Caco-2 (cell line): ENCODE measurements at regions not wholly inside any gene's neighbourhood (a gene's known extent, or its start where the extent isn't known, plus 50 kb on each side); places are given as distances from the start of the nearest gene placed in this dataset.

Experiments
- BruUV-seq: library from RNA; stranded (reverse); fragments of 400-500 nt; replicated peaks from 2 replicates; lab custom pipeline; 2021; lab: Mats Ljungman, UMichigan
- CTCF ChIA-PET: fragments of 300-600 bp; sonication (Branson Sonifier 250); formaldehyde crosslinking; loops from one replicate; lab custom pipeline; 2022; ENCODE audit warnings: antibody characterized with exemption; lab: Charles Lee
- POLR2A ChIA-PET: fragments of 300-600 bp; sonication (Branson Sonifier 250); formaldehyde crosslinking; loops from one replicate; lab custom pipeline; 2022; ENCODE audit warnings: antibody characterized with exemption; lab: Charles Lee
- DNase-seq, 2 experiments: peaks; one replicate each; pipeline versions ENCODE4 v3.0.0 to v3.0.0-alpha.2; 2020 to 2022
- H3K27me3 ChIP-seq: replicated peaks from 2 replicates; pipeline ENCODE4 v1.6.0; 2011; ENCODE audit warnings: low read length; ENCODE audit not compliant: control insufficient read depth, insufficient read depth
- H3K36me3 ChIP-seq: 2 replicates; pipeline ENCODE4 v1.5.1; 2011; ENCODE audit warnings: low read length; ENCODE audit not compliant: control insufficient read depth, insufficient read depth
- H3K4me1 ChIP-seq: fragments of 250-450 bp; sonication (Bioruptor Pico); 2 replicates; pipeline ENCODE4 v1.5.1; 2020; ENCODE audit warnings: mild to moderate bottlenecking
- H3K4me3 ChIP-seq: 2 replicates; pipeline ENCODE4 v1.5.1; 2011; ENCODE audit warnings: low read depth, mild to moderate bottlenecking, control low read depth, low read length
- H3K9me3 ChIP-seq: fragments of 250-450 bp; sonication (Bioruptor Pico); 2 replicates; pipeline ENCODE4 v1.5.1; 2020; ENCODE audit warnings: mild to moderate bottlenecking, moderate library complexity
- H3K27ac Mint-ChIP-seq: one replicate; pipeline ENCODE4 v1.8.0; 2022; ENCODE audit warnings: mixed read lengths; ENCODE audit not compliant: unreplicated experiment
- H3K27me3 Mint-ChIP-seq: one replicate; pipeline ENCODE4 v1.8.0; 2022; ENCODE audit warnings: mixed read lengths; ENCODE audit not compliant: insufficient read depth, unreplicated experiment
- H3K36me3 Mint-ChIP-seq: one replicate; pipeline ENCODE4 v1.8.0; 2022; ENCODE audit warnings: mild to moderate bottlenecking, mixed read lengths; ENCODE audit not compliant: insufficient read depth, unreplicated experiment
- H3K4me1 Mint-ChIP-seq: one replicate; pipeline ENCODE4 v1.8.0; 2022; ENCODE audit warnings: low read depth, mixed read lengths; ENCODE audit not compliant: unreplicated experiment
- H3K4me3 Mint-ChIP-seq: one replicate; pipeline ENCODE4 v1.8.0; 2022; ENCODE audit warnings: mild to moderate bottlenecking, moderate library complexity, mixed read lengths; ENCODE audit not compliant: unreplicated experiment
- H3K9me3 Mint-ChIP-seq: one replicate; pipeline ENCODE4 v1.8.0; 2022; ENCODE audit warnings: mixed read lengths; ENCODE audit not compliant: unreplicated experiment
- CTCF ChIP-seq, 2 experiments: fragments of 200-600 bp in 1 of 2; IDR thresholded peaks; 1 replicate in 1 of 2; 2 replicates in 1 of 2; pipeline versions ENCODE4 v1.5.1 to v1.8.0; 2011 to 2022; ENCODE audit warnings: antibody characterized with exemption in 1 of 2, control low read depth in 1 of 2, inconsistent platforms in 1 of 2, low read depth in 1 of 2, low read length in 1 of 2, mild to moderate bottlenecking in 1 of 2, moderate library complexity in 1 of 2; ENCODE audit not compliant: insufficient read depth in 1 of 2, severe bottlenecking in 1 of 2, unreplicated experiment in 1 of 2
- intact Hi-C: fragments of 100-400 bp; cut with micrococcal nuclease; formaldehyde crosslinking; loops from one replicate; pipeline ENCODE4 v1.10.0; 2022; ENCODE audit not compliant: unreplicated experiment

- no peaks in the 10 kb centered on the region for H3K9me3 Mint-ChIP-seq
- Histone ChIP-seq H3K4me1 (no peaks in the 10 kb centered on the region), H3K36me3 (no peaks in the 10 kb centered on the region), H3K27me3 (no peaks in the 10 kb centered on the region), H3K4me3 (no peak overlapping the region), H3K9me3 (no peaks in the 10 kb centered on the region)
- H3K36me3 Mint-ChIP-seq, result no peaks in the 10 kb centered on the region
- intact Hi-C loops, result no loop called here
- BruUV-seq, result no TSS peak
- ChIA-PET CTCF (no interaction called here), POLR2A (no interaction called here)
- no peak for TF ChIP-seq CTCF (IDR thresholded peaks at IDR 0.05; ENCODE audit: insufficient read depth in 1 of 2, low read depth in 1 of 2, low read length in 1 of 2, severe bottlenecking in 1 of 2, unreplicated experiment in 1 of 2)
- DNase-seq, result no peak
- no peaks in the 10 kb centered on the region for H3K4me1 Mint-ChIP-seq
- peaks cover 10% of the 10 kb centered on the region for H3K27me3 Mint-ChIP-seq
- H3K4me3 Mint-ChIP-seq, result no peak overlapping the region
- no peak overlapping the region for H3K27ac Mint-ChIP-seq
These were observed 581.4 kb upstream of the LMCD1 start for GRCh38 chr3:7920211-7920610.

GRCh38 chr3:7924228-7924627, 577.4 kb upstream of the LMCD1 start:
- intact Hi-C loops, result no loop called here
- CTCF ChIA-PET, result no interaction called here
- H3K9me3 Mint-ChIP-seq, result no peaks in the 10 kb centered on the region
- H3K4me3 Mint-ChIP-seq, result no peak overlapping the region
- Histone ChIP-seq H3K9me3 (no peaks in the 10 kb centered on the region), H3K4me3 (no peak overlapping the region), H3K4me1 (no peaks in the 10 kb centered on the region), H3K36me3 (no peaks in the 10 kb centered on the region), H3K27me3 (no peaks in the 10 kb centered on the region)
- H3K36me3 Mint-ChIP-seq, result no peaks in the 10 kb centered on the region
- H3K27ac Mint-ChIP-seq, result no peak overlapping the region
- H3K4me1 Mint-ChIP-seq, result no peaks in the 10 kb centered on the region
- BruUV-seq, result no TSS peak
- POLR2A ChIA-PET, result no interaction called here
- H3K27me3 Mint-ChIP-seq, result peaks cover 6% of the 10 kb centered on the region
- TF ChIP-seq CTCF (IDR thresholded peaks at IDR 0.05; ENCODE audit: insufficient read depth in 1 of 2, low read depth in 1 of 2, low read length in 1 of 2, severe bottlenecking in 1 of 2, unreplicated experiment in 1 of 2), result no peak
- no peak for DNase-seq

GRCh38 chr3:7927015-7927414, 574.6 kb upstream of the LMCD1 start:
- BruUV-seq, result no TSS peak
- TF ChIP-seq CTCF (IDR thresholded peaks at IDR 0.05; ENCODE audit: insufficient read depth in 1 of 2, low read depth in 1 of 2, low read length in 1 of 2, severe bottlenecking in 1 of 2, unreplicated experiment in 1 of 2), result no peak
- intact Hi-C loops, result no loop called here
- H3K4me1 Mint-ChIP-seq, result no peaks in the 10 kb centered on the region
- Histone ChIP-seq H3K4me1 (no peaks in the 10 kb centered on the region), H3K36me3 (no peaks in the 10 kb centered on the region), H3K4me3 (no peak overlapping the region), H3K9me3 (no peaks in the 10 kb centered on the region), H3K27me3 (no peaks in the 10 kb centered on the region)
- H3K9me3 Mint-ChIP-seq, result no peaks in the 10 kb centered on the region
- no peak overlapping the region for H3K27ac Mint-ChIP-seq
- H3K27me3 Mint-ChIP-seq, result peaks cover 9% of the 10 kb centered on the region
- POLR2A ChIA-PET, result no interaction called here
- no peak for DNase-seq
- CTCF ChIA-PET, result interaction anchor here (1.1 kb wide), 1 partner anchor 184 kb away, joined by 3 read pairs; no protein-coding TSS in a partner anchor
- H3K36me3 Mint-ChIP-seq, result no peaks in the 10 kb centered on the region
- H3K4me3 Mint-ChIP-seq, result no peak overlapping the region
